ENCODE measurements at regions not wholly inside any gene's neighbourhood (a gene's known extent, or its start where the extent isn't known, plus 50 kb on each side); places are given as distances from the start of the nearest gene placed in this dataset.
A peak's percentile ranks its signal among the peaks of the same experiment; 100 is the strongest.

DNA sequence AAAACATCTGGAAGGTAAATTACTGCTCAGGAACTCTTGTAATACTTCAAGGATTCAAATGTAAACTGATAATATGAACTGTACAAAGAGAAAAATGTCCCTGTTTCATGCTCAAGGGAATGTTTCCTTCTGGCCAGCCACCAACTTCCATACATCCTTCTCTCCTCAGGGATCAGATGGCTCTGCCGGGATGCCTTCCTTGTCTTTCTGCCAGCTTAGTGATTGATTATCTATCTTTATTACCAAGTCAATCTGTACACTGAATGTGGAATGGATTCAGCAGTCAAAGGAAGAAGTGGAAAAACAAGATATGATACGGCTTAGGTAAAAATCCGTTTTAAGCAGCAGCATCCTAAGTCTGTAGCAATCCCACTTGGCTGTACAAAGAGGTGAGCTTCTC is 178.3 kb downstream of the PTN start:
- Histone ChIP-seq H3K27ac (no peak overlapping the region), H3K4me1 (no peaks in the 10 kb centered on the region), H3K9me3 (no peaks in the 10 kb centered on the region), H3K27me3 (no peaks in the 10 kb centered on the region), H3K4me3 (no peak overlapping the region), H3K36me3 (no peaks in the 10 kb centered on the region)
- TF ChIP-seq, protein P1, sequence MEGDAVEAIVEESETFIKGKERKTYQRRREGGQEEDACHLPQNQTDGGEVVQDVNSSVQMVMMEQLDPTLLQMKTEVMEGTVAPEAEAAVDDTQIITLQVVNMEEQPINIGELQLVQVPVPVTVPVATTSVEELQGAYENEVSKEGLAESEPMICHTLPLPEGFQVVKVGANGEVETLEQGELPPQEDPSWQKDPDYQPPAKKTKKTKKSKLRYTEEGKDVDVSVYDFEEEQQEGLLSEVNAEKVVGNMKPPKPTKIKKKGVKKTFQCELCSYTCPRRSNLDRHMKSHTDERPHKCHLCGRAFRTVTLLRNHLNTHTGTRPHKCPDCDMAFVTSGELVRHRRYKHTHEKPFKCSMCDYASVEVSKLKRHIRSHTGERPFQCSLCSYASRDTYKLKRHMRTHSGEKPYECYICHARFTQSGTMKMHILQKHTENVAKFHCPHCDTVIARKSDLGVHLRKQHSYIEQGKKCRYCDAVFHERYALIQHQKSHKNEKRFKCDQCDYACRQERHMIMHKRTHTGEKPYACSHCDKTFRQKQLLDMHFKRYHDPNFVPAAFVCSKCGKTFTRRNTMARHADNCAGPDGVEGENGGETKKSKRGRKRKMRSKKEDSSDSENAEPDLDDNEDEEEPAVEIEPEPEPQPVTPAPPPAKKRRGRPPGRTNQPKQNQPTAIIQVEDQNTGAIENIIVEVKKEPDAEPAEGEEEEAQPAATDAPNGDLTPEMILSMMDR (IDR thresholded peaks at IDR 0.05) = no peak
- no peak for TF ChIP-seq POLR2A (IDR thresholded peaks at IDR 0.05)
- intact Hi-C loops (cut with DNase I; ENCODE audit: low total_unique reads) = no loop called here
- no peak for DNase-seq

DNA sequence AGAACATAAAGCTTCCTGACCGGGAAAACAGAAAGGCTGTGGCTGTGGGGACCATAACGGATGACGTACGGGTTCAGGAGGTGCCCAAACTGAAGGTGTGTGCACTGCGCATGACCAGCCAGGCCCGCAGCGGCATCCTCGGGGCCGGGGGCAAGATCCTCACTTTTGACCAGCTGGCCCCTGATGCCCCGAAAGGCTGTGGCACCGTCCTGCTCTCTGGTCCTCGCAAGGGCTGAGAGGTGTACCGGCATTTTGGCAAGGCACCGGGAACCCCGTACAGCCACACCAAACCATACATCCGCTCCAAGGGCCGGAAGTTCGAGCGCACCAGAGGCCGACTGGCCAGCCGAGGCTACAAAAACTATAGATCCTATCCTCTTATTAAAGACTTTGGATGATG is 179.3 kb downstream of the PTN start:
- H3K36me3 ChIP-seq = no peaks in the 10 kb centered on the region
- H3K4me3 ChIP-seq = no peak overlapping the region
- no peaks in the 10 kb centered on the region for H3K9me3 ChIP-seq
- H3K4me1 ChIP-seq = no peaks in the 10 kb centered on the region
- intact Hi-C loops (cut with DNase I; ENCODE audit: low total_unique reads) = no loop called here
- no peak for DNase-seq
- no peaks in the 10 kb centered on the region for H3K27me3 ChIP-seq
- TF ChIP-seq, protein P1 (IDR thresholded peaks at IDR 0.05) = no peak
- TF ChIP-seq POLR2A (IDR thresholded peaks at IDR 0.05) = no peak
- H3K27ac ChIP-seq = no peak overlapping the region

DNA sequence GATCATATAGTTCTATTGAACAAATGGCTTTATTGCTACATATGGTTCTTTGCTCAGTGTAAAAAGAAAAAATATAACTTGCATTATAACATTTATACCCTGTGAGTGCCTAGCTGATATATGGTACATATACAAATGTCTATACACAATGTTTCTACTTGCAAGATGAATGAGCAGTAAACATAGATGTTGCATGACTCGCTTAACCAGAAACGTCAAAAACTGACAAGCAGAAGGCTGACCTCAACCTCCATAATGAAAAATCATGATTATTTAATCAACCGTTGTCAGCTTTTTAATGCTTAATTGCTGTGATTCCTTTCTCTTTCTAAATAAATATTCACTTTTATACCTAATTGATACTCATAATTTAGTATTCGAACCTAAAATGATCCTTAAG is 183.3 kb downstream of the PTN start:
- intact Hi-C loops (cut with DNase I; ENCODE audit: low total_unique reads) = no loop called here
- Histone ChIP-seq H3K27ac (no peak overlapping the region), H3K9me3 (no peaks in the 10 kb centered on the region), H3K4me1 (no peaks in the 10 kb centered on the region), H3K4me3 (no peak overlapping the region), H3K27me3 (no peaks in the 10 kb centered on the region), H3K36me3 (no peaks in the 10 kb centered on the region)
- no peak for TF ChIP-seq POLR2A (IDR thresholded peaks at IDR 0.05)
- TF ChIP-seq, protein P1 (IDR thresholded peaks at IDR 0.05) = no peak
- no peak for DNase-seq

DNA sequence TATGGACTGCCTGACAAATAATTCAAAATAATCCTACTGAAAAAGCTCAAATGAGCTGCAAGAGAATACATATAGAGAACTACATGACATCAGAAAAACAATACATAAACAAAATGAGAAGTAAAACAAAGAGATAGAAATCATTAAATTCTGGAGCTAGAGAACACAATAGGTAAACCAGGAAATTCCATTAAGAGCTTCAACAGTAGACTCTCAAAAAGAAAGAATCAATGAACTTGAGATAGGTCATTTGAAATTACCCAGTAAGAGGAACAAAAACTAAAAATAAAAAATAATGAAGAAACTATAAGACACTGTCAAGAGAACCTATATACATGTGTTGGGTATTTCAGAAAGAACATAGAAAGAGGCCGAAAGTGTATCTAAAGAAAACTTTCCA is 186.3 kb downstream of the PTN start:
- TF ChIP-seq, protein P1 (IDR thresholded peaks at IDR 0.05) = no peak
- no peak for TF ChIP-seq POLR2A (IDR thresholded peaks at IDR 0.05)
- intact Hi-C loops (cut with DNase I; ENCODE audit: low total_unique reads) = no loop called here
- DNase-seq = no peak
- Histone ChIP-seq H3K4me3 (no peak overlapping the region), H3K4me1 (no peaks in the 10 kb centered on the region), H3K27ac (no peak overlapping the region), H3K9me3 (no peaks in the 10 kb centered on the region), H3K36me3 (no peaks in the 10 kb centered on the region), H3K27me3 (no peaks in the 10 kb centered on the region)

DNA sequence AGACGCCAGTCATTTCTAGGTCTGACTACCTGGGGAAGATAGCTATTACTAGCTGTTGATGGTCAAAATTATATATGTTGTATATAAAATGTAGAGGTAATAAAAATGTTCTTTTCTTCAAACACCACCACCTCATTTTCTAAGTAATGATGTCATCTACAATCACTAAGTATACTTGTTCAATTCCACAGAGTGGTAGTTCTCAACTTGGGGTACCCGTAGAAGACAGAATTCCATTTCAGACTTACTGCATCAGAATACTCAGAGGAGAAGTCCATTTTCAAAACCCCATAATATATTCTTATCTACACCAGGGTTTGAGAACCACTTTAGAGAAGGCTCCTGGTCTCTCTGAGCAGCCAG is 191.9 kb downstream of the PTN start:
- Histone ChIP-seq H3K4me3 (no peak overlapping the region), H3K9me3 (no peaks in the 10 kb centered on the region), H3K27ac (peak overlapping the region in 1 of 2 donors; percentile 42), H3K4me1 (no peaks in the 10 kb centered on the region), H3K27me3 (no peaks in the 10 kb centered on the region), H3K36me3 (no peaks in the 10 kb centered on the region)
- DNase-seq = no peak
- TF ChIP-seq POLR2A (IDR thresholded peaks at IDR 0.05) = no peak
- TF ChIP-seq, protein P1 (IDR thresholded peaks at IDR 0.05) = no peak
- intact Hi-C loops (cut with DNase I; ENCODE audit: low total_unique reads) = no loop called here
